RWPE1 (cell line): ENCODE measurements at regions not wholly inside any gene's neighbourhood (a gene's known extent, or its start where the extent isn't known, plus 50 kb on each side); places are given as distances from the start of the nearest gene placed in this dataset.

Experiments used
- CTCF ChIA-PET: fragments of 350-600 bp; sonication (Branson Sonifier 250); formaldehyde crosslinking; extraction: SDS; loops from one replicate; lab custom pipeline; 2021; lab: Yijun Ruan, JAX
- POLR2A ChIA-PET: fragments of 400-600 bp; formaldehyde crosslinking; extraction: SDS; loops from one replicate; lab custom pipeline; 2020; ENCODE audit warnings: antibody characterized with exemption; ENCODE audit not compliant: low non-redundant PET; lab: Yijun Ruan, JAX
- DNase-seq: peaks from one replicate; pipeline ENCODE4 v3.0.0; 2012; ENCODE audit warnings: low spot score
- H3K27ac ChIP-seq: fragments of 450-650 bp; 2 replicates; pipeline ENCODE4 v1.5.1; 2017
- CTCF ChIP-seq: fragments of 450-650 bp; conservative IDR thresholded peaks from 2 replicates; pipeline ENCODE4 v1.5.1; 2017; ENCODE audit warnings: low read depth, mild to moderate bottlenecking

- no peak overlapping the region for H3K27ac ChIP-seq
- DNase-seq: no peak
- ChIA-PET CTCF (no interaction called here), POLR2A (no interaction called here)
- no peak for TF ChIP-seq CTCF
Measured at GRCh38 chr4:163815776-163816175, 321.3 kb downstream of the TMA16 start.

GRCh38 chr4:163816494-163816893, 322.0 kb downstream of the TMA16 start:
- TF ChIP-seq CTCF: no peak
- ChIA-PET POLR2A (no interaction called here), CTCF (no interaction called here)
- DNase-seq: no peak
- H3K27ac ChIP-seq: no peak overlapping the region

- TF ChIP-seq CTCF: no peak
- CTCF ChIA-PET: interaction anchor here (0.6 kb wide), 1 partner anchor 61 kb away, joined by 5 read pairs; no protein-coding TSS in a partner anchor
- DNase-seq: no peak
- POLR2A ChIA-PET: no interaction called here
- H3K27ac ChIP-seq: no peak overlapping the region
Measured at GRCh38 chr4:163818673-163819072, 324.2 kb downstream of the TMA16 start.

- CTCF ChIA-PET: no interaction called here
- POLR2A ChIA-PET: no interaction called here
- H3K27ac ChIP-seq: no peak overlapping the region
- TF ChIP-seq CTCF: no peak
- DNase-seq: no peak
Measured at GRCh38 chr4:163833669-163834068, 339.2 kb downstream of the TMA16 start.

- ChIA-PET CTCF (no interaction called here), POLR2A (no interaction called here)
- no peak for DNase-seq
- no peak for TF ChIP-seq CTCF
- H3K27ac ChIP-seq: no peak overlapping the region
Measured at GRCh38 chr4:163846008-163846407, 351.5 kb downstream of the TMA16 start.

GRCh38 chr4:163852246-163852645, 357.8 kb downstream of the TMA16 start:
- H3K27ac ChIP-seq: no peak overlapping the region
- DNase-seq: no peak
- CTCF ChIA-PET: no interaction called here
- POLR2A ChIA-PET: no interaction called here
- no peak for TF ChIP-seq CTCF

- ChIA-PET POLR2A (no interaction called here), CTCF (no interaction called here)
- no peak for TF ChIP-seq CTCF
- DNase-seq: no peak
- H3K27ac ChIP-seq: no peak overlapping the region
Measured at GRCh38 chr4:163857903-163858302, 363.4 kb downstream of the TMA16 start.
